PFSK-1 (cell line): ENCODE measurements at regions not wholly inside any gene's neighbourhood (a gene's known extent, or its start where the extent isn't known, plus 50 kb on each side); places are given as distances from the start of the nearest gene placed in this dataset.

Experiments
- POLR2AphosphoS5 ChIP-seq: IDR thresholded peaks from 2 replicates; pipeline ENCODE4 v1.6.1; 2012; ENCODE audit warnings: low read depth, mild to moderate bottlenecking, control low read depth, low read length, moderate library complexity
- REST ChIP-seq, 2 experiments: IDR thresholded peaks; 2 replicates each; pipeline versions ENCODE4 v1.6.1 to v1.8.0; 2011 to 2012; ENCODE audit warnings: low read depth in 2 of 2, low read length in 2 of 2, control low read depth in 1 of 2, inconsistent platforms in 1 of 2, mild to moderate bottlenecking in 1 of 2, moderate library complexity in 1 of 2; ENCODE audit not compliant: insufficient read depth in 1 of 2
- SIN3A ChIP-seq: IDR thresholded peaks from 2 replicates; pipeline ENCODE4 v1.6.1; 2012; ENCODE audit warnings: mild to moderate bottlenecking, low read length, moderate library complexity, borderline replicate concordance; ENCODE audit not compliant: insufficient read depth

DNA sequence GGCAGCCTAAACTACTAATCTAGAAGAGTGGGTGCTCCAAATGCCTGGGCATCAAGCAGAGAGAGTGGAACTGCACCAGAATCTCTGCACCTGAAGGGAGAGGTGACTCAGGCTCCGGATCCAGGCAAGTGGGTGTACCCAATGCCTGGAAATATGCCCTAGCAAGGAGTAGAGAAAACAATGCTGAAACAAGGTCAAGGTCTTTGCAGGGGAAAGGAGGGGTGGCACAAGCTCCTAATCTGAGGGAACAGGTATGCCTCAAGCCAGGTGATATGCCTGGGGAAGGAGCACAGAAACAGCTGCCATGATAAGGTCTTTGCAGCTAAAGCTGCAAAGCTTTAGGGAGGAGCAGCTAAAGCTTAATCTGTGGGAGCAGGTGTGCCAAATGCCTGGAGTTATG lies 136.0 kb upstream of the KITLG start:
- TF ChIP-seq POLR2AphosphoS5: no peak
- no peak for TF ChIP-seq REST (IDR thresholded peaks at IDR 0.05; ENCODE audit: insufficient read depth in 1 of 2, low read depth in 2 of 2, low read length in 2 of 2)
- TF ChIP-seq SIN3A: no peak
